HL-60 (cell line): ENCODE measurements at regions not wholly inside any gene's neighbourhood (a gene's known extent, or its start where the extent isn't known, plus 50 kb on each side); places are given as distances from the start of the nearest gene placed in this dataset.
"Not testable (repeated sequence)": the region's sequence is repeated elsewhere in the genome, so short reads cannot be mapped to it uniquely, and the experiment has no call there.

Source experiments
- DNase-seq, 2 experiments: peaks; one replicate each; pipeline ENCODE4 v3.0.0-alpha.2; 2010 to 2020; ENCODE audit warnings: low read depth in 1 of 2, low spot score in 1 of 2
- H3K27ac ChIP-seq: fragments of 250-450 bp; sonication (Bioruptor Pico); replicated peaks from 2 replicates; pipeline ENCODE4 v1.5.1; 2020; ENCODE audit warnings: mild to moderate bottlenecking, moderate library complexity
- H3K27me3 ChIP-seq: fragments of 250-450 bp; sonication (Bioruptor Pico); 2 replicates; pipeline ENCODE4 v1.5.1; 2021; ENCODE audit warnings: mild to moderate bottlenecking, moderate library complexity; ENCODE audit not compliant: insufficient read depth, poor library complexity, severe bottlenecking
- H3K4me3 ChIP-seq: replicated peaks from 2 replicates; pipeline ENCODE4 v1.5.1; 2011; ENCODE audit warnings: mild to moderate bottlenecking, control low read depth, low read length; ENCODE audit not compliant: insufficient read depth
- GABPA ChIP-seq: IDR thresholded peaks from 2 replicates; pipeline ENCODE4 v1.6.1; 2012; ENCODE audit warnings: low read depth
- POLR2AphosphoS5 ChIP-seq: IDR thresholded peaks from 2 replicates; pipeline ENCODE4 v1.6.1; 2012; ENCODE audit warnings: low read depth
- SPI1 ChIP-seq: IDR thresholded peaks from 2 replicates; pipeline ENCODE4 v1.6.1; 2012; ENCODE audit warnings: low read depth, mild to moderate bottlenecking, borderline replicate concordance
- TF ChIP-seq, protein P1 (sequence below): IDR thresholded peaks from 2 replicates; pipeline ENCODE4 v1.6.1; 2012; ENCODE audit warnings: low read depth; ENCODE audit not compliant: insufficient replicate concordance
- TF ChIP-seq, protein P2 (sequence below): IDR thresholded peaks from one replicate; pipeline ENCODE4 v1.5.1; 2011; ENCODE audit warnings: low read length, control low read depth, inconsistent platforms; ENCODE audit not compliant: insufficient read depth

DNA sequence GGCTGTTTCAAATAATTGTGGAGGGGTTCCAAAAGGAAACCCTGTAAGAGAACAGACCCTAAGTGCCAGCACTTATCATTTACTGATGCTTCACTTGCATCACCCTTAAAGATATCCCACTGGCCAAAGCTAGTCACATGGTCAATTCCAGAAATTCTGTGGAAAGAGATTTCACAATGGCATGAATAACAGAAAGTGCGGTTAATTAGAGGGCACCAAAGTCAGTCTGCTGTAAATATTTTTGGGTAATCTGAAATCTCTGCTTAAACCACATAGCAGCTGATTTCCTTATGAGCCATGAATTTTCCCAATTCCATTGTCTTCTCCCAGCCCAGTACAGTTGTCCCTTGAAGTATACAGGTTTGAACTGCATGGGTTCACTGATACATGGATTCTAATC is 346.1 kb downstream of the SI start:
- H3K27ac ChIP-seq: no peak overlapping the region
- DNase-seq: no peak
- no peak overlapping the region for H3K4me3 ChIP-seq
- no peaks in the 10 kb centered on the region for H3K27me3 ChIP-seq
- TF ChIP-seq GABPA: no peak
- TF ChIP-seq POLR2AphosphoS5: no peak
- TF ChIP-seq SPI1: no peak

DNA sequence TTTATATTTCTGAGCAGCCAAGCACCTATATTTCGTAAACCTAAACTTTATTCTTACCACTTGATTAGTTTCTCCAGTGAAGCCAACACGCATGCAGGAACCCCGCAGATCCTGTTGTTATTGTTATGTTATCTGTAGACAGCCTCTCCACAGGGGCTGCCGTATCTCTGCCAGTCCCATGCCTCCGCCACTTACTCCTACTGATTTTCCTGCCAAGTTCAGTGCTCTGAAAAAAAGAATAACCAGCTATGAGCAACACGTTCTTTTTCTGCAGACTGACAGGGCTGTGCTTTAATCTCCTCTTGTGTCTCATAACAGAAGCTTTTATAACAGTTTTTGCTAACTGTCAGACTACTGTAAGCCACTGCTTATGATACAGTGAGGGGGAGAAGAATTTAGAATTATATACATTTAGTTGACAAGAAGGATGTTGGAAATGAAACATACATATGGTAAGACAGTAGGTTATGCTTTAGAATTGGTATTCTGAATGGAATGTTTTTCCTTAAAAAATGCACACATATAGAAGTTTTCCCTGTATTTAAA is 347.4 kb downstream of the SI start:
- TF ChIP-seq GABPA (no peak), POLR2AphosphoS5 (no peak), SPI1 (no peak)
- TF ChIP-seq, protein P1, sequence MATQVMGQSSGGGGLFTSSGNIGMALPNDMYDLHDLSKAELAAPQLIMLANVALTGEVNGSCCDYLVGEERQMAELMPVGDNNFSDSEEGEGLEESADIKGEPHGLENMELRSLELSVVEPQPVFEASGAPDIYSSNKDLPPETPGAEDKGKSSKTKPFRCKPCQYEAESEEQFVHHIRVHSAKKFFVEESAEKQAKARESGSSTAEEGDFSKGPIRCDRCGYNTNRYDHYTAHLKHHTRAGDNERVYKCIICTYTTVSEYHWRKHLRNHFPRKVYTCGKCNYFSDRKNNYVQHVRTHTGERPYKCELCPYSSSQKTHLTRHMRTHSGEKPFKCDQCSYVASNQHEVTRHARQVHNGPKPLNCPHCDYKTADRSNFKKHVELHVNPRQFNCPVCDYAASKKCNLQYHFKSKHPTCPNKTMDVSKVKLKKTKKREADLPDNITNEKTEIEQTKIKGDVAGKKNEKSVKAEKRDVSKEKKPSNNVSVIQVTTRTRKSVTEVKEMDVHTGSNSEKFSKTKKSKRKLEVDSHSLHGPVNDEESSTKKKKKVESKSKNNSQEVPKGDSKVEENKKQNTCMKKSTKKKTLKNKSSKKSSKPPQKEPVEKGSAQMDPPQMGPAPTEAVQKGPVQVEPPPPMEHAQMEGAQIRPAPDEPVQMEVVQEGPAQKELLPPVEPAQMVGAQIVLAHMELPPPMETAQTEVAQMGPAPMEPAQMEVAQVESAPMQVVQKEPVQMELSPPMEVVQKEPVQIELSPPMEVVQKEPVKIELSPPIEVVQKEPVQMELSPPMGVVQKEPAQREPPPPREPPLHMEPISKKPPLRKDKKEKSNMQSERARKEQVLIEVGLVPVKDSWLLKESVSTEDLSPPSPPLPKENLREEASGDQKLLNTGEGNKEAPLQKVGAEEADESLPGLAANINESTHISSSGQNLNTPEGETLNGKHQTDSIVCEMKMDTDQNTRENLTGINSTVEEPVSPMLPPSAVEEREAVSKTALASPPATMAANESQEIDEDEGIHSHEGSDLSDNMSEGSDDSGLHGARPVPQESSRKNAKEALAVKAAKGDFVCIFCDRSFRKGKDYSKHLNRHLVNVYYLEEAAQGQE: no peak
- TF ChIP-seq, protein P2, sequence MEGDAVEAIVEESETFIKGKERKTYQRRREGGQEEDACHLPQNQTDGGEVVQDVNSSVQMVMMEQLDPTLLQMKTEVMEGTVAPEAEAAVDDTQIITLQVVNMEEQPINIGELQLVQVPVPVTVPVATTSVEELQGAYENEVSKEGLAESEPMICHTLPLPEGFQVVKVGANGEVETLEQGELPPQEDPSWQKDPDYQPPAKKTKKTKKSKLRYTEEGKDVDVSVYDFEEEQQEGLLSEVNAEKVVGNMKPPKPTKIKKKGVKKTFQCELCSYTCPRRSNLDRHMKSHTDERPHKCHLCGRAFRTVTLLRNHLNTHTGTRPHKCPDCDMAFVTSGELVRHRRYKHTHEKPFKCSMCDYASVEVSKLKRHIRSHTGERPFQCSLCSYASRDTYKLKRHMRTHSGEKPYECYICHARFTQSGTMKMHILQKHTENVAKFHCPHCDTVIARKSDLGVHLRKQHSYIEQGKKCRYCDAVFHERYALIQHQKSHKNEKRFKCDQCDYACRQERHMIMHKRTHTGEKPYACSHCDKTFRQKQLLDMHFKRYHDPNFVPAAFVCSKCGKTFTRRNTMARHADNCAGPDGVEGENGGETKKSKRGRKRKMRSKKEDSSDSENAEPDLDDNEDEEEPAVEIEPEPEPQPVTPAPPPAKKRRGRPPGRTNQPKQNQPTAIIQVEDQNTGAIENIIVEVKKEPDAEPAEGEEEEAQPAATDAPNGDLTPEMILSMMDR: no peak
- no peak for DNase-seq
- Histone ChIP-seq H3K27me3 (no peaks in the 10 kb centered on the region), H3K4me3 (no peak overlapping the region), H3K27ac (no peak overlapping the region)

DNA sequence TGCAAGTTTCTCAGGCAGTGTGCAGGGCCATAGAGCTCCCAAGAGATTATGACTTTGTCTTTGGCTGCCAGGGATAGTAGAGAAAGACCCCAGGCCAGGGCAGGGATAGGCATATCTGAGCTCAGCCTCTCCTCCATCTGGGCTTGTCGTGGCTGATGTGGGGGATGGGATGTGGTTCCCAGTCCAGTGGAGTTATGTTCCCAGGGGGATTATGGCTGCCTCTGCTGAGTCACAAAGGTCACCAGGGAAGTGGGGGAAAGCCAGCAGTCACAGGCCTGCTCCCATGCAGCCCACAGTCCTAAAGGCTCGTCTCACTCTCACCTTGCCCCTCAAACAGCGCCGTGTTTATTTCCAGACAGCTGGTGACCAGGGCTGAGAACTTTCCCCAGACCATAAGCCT is 354.9 kb downstream of the SI start:
- DNase-seq: no peak

DNA sequence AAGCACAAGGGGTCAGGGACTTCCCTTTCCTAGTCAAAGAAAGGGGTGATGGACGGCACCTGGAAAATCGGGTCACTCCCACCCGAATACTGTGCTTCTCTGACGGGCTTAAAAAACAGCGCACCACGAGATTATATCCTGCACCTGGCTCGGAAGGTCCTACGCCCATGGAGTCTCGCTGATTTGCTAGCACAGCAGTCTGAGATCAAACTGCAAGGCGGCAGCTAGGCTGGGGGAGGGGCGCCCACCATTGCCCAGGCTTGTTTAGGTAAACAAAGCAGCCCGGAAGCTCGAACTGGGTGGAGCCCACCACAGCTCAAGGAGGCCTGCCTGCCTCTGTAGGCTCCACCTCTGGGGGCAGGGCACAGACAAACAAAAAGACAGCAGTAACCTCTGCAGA is 375.5 kb downstream of the SI start:
- H3K27me3 ChIP-seq, H3K27ac ChIP-seq, DNase-seq, H3K4me3 ChIP-seq: not testable (repeated sequence)

More for the DNA sequence above, 354.9 kb downstream of the SI start:
- no peak overlapping the region for H3K27ac ChIP-seq
- no peaks in the 10 kb centered on the region for H3K27me3 ChIP-seq
- no peak overlapping the region for H3K4me3 ChIP-seq
- TF ChIP-seq POLR2AphosphoS5: no peak
- TF ChIP-seq GABPA: no peak
- TF ChIP-seq SPI1: no peak
- TF ChIP-seq, protein P2: no peak
- TF ChIP-seq, protein P1: no peak

DNA sequence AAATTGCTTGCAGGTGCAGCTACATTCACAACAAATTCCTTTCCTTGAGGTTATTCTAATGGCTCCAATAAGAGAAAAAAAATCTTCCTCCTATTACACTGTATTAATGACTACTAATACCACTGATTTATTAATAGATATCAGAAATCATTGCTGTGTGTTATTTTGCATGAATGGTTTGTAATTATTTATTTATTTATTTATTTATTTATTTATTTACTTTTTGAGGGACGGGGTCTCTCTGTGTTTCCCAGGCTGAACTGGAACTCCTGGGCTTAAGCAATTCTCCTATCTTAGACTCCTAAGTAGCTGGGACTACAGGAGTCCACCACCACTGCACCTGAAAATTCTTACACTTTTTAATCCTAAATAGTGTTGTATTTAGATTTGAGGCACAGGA is 390.4 kb downstream of the SI start:
- Histone ChIP-seq H3K27me3 (no peaks in the 10 kb centered on the region), H3K4me3 (no peak overlapping the region), H3K27ac (no peak overlapping the region)
- no peak for TF ChIP-seq SPI1
- no peak for DNase-seq
